ENCODE measurements at regions not wholly inside any gene's neighbourhood (a gene's known extent, or its start where the extent isn't known, plus 50 kb on each side); places are given as distances from the start of the nearest gene placed in this dataset.

- Histone ChIP-seq H3K27ac (no peak overlapping the region), H3K4me2 (no peak overlapping the region), H4K20me1 (ENCODE audit: insufficient read depth) (no peaks in the 10 kb centered on the region), H2AFZ (ENCODE audit: low read depth) (no peak overlapping the region), H3K9ac (no peak overlapping the region), H3K79me2 (ENCODE audit: insufficient read depth, low read depth) (no peaks in the 10 kb centered on the region), H3K27me3 (ENCODE audit: insufficient read depth, low read depth) (no peaks in the 10 kb centered on the region), H3K4me1 (ENCODE audit: low read depth, poor library complexity, severe bottlenecking) (no peaks in the 10 kb centered on the region), H3K36me3 (ENCODE audit: insufficient read depth) (no peaks in the 10 kb centered on the region), H3K4me3 (IDR thresholded peaks at IDR 0.05; ENCODE audit: insufficient read depth, low read depth, low read length) (no peak overlapping the region)
- no peak for TF ChIP-seq CTCF (conservative IDR thresholded peaks at IDR 0.05; ENCODE audit: low read depth, low read length)
These were observed 66.0 kb upstream of the DNAH14 start for GRCh38 chr1:224863486-224863885.

GRCh38 chr1:224864006-224864405 lies 65.5 kb upstream of the DNAH14 start:
- Histone ChIP-seq H3K4me3 (IDR thresholded peaks at IDR 0.05; ENCODE audit: insufficient read depth, low read depth, low read length) (no peak overlapping the region), H3K27ac (no peak overlapping the region), H3K79me2 (ENCODE audit: insufficient read depth, low read depth) (no peaks in the 10 kb centered on the region)

GRCh38 chr1:224865510-224865909 lies 64.0 kb upstream of the DNAH14 start:
- H3K4me3 ChIP-seq (IDR thresholded peaks at IDR 0.05; ENCODE audit: insufficient read depth, low read depth, low read length) = no peak overlapping the region
- no peak for TF ChIP-seq CTCF (conservative IDR thresholded peaks at IDR 0.05; ENCODE audit: low read depth, low read length)
- H3K27me3 ChIP-seq (ENCODE audit: insufficient read depth, low read depth) = no peaks in the 10 kb centered on the region
- H4K20me1 ChIP-seq (ENCODE audit: insufficient read depth) = no peaks in the 10 kb centered on the region
- H2AFZ ChIP-seq (ENCODE audit: low read depth) = no peak overlapping the region
- no peaks in the 10 kb centered on the region for H3K36me3 ChIP-seq (ENCODE audit: insufficient read depth)
- no peak overlapping the region for H3K27ac ChIP-seq
- H3K4me1 ChIP-seq (ENCODE audit: low read depth, poor library complexity, severe bottlenecking) = no peaks in the 10 kb centered on the region
- no peaks in the 10 kb centered on the region for H3K79me2 ChIP-seq (ENCODE audit: insufficient read depth, low read depth)
- no peak overlapping the region for H3K4me2 ChIP-seq
- H3K9ac ChIP-seq = no peak overlapping the region

More at GRCh38 chr1:224864006-224864405, 65.5 kb upstream of the DNAH14 start:
- no peaks in the 10 kb centered on the region for H4K20me1 ChIP-seq (ENCODE audit: insufficient read depth)
- no peaks in the 10 kb centered on the region for H3K36me3 ChIP-seq (ENCODE audit: insufficient read depth)
- H2AFZ ChIP-seq (ENCODE audit: low read depth) = no peak overlapping the region
- no peaks in the 10 kb centered on the region for H3K27me3 ChIP-seq (ENCODE audit: insufficient read depth, low read depth)
- no peaks in the 10 kb centered on the region for H3K4me1 ChIP-seq (ENCODE audit: low read depth, poor library complexity, severe bottlenecking)
- H3K4me2 ChIP-seq = no peak overlapping the region
- no peak overlapping the region for H3K9ac ChIP-seq
- TF ChIP-seq CTCF (conservative IDR thresholded peaks at IDR 0.05; ENCODE audit: low read depth, low read length) = no peak

- Histone ChIP-seq H3K27ac (no peak overlapping the region), H3K27me3 (ENCODE audit: insufficient read depth, low read depth) (no peaks in the 10 kb centered on the region), H3K79me2 (ENCODE audit: insufficient read depth, low read depth) (no peaks in the 10 kb centered on the region), H3K36me3 (ENCODE audit: insufficient read depth) (no peaks in the 10 kb centered on the region), H3K9ac (no peak overlapping the region), H3K4me2 (no peak overlapping the region), H3K4me1 (ENCODE audit: low read depth, poor library complexity, severe bottlenecking) (no peaks in the 10 kb centered on the region), H4K20me1 (ENCODE audit: insufficient read depth) (no peaks in the 10 kb centered on the region), H2AFZ (ENCODE audit: low read depth) (no peak overlapping the region), H3K4me3 (IDR thresholded peaks at IDR 0.05; ENCODE audit: insufficient read depth, low read depth, low read length) (no peak overlapping the region)
- TF ChIP-seq CTCF (conservative IDR thresholded peaks at IDR 0.05; ENCODE audit: low read depth, low read length) = no peak
These were observed 62.5 kb upstream of the DNAH14 start for GRCh38 chr1:224866940-224867339.
